ENCODE measurements at regions not wholly inside any gene's neighbourhood (a gene's known extent, or its start where the extent isn't known, plus 50 kb on each side); places are given as distances from the start of the nearest gene placed in this dataset. TPM values are rescaled to one million over a fixed set of nuclear protein-coding genes. Genes with fewer than 3 reads are reported as not detected.

- intact Hi-C loops (cut with micrococcal nuclease): no loop called here
- H3K9me3 ChIP-seq (ENCODE audit: control extremely low read depth in 1 of 3, control insufficient read depth in 2 of 3, insufficient read depth in 1 of 3, low read length in 2 of 3): no peaks in the 10 kb centered on the region
- WGBS (ENCODE audit: insufficient coverage): 93% methylated on average over 4 of the region's 9 CpGs
Observed at GRCh38 chr15:36527235-36528162, 51.9 kb upstream of the CDIN1 start.

GRCh38 chr15:36529296-36530011 lies 50.0 kb upstream of the CDIN1 start:
- Histone ChIP-seq H3K9me3 (ENCODE audit: control extremely low read depth in 1 of 3, control insufficient read depth in 2 of 3, insufficient read depth in 1 of 3, low read length in 2 of 3) (no peaks in the 10 kb centered on the region), H3K27ac (ENCODE audit: low read length in 2 of 2) (no peak overlapping the region), H3K9ac (ENCODE audit: low read length) (no peak overlapping the region), H3K79me2 (ENCODE audit: control insufficient read depth, insufficient read depth, low read length) (no peaks in the 10 kb centered on the region), H3K4me3 (ENCODE audit: control extremely low read depth in 1 of 5, extremely low read depth in 1 of 5, insufficient read depth in 1 of 5, low read depth in 2 of 5, low read length in 4 of 5) (no peak overlapping the region), H3K27me3 (replicated peaks in 1 of 4; ENCODE audit: control extremely low read depth in 1 of 4, control insufficient read depth in 3 of 4, insufficient read depth in 4 of 4, low read length in 3 of 4) (peaks cover 0 to 3% (median 0%) of the 10 kb centered on the region in 4 experiments), H4K20me1 (ENCODE audit: control insufficient read depth, insufficient read depth, low read length, poor library complexity, severe bottlenecking) (no peaks in the 10 kb centered on the region), H3K36me3 (replicated peaks in 1 of 2; ENCODE audit: control extremely low read depth in 1 of 2, control insufficient read depth in 1 of 2, extremely low read depth in 1 of 2, insufficient read depth in 2 of 2, low read length in 1 of 2) (no peaks in the 10 kb centered on the region), H2AFZ (ENCODE audit: insufficient read depth, low read depth, low read length, poor library complexity, severe bottlenecking) (no peak overlapping the region), H3K4me2 (replicated peaks; ENCODE audit: low read depth, low read length, poor library complexity, severe bottlenecking) (no peak overlapping the region), H3K4me1 (ENCODE audit: control insufficient read depth in 2 of 2, insufficient read depth in 2 of 2, low read length in 2 of 2) (no peaks in the 10 kb centered on the region)
- ChIA-PET POLR2A (no interaction called here), CTCF (no interaction called here)
- peak; percentile 72 for ATAC-seq (ENCODE audit: low read depth)
- 88% methylated on average over 6 of the region's 7 CpGs for WGBS (ENCODE audit: insufficient coverage)
- no peak overlapping the region for H3K27ac Mint-ChIP-seq
- peak; percentile 41 for DNase-seq
- intact Hi-C loops (cut with micrococcal nuclease): no loop called here
- TF ChIP-seq EZH2 (IDR thresholded peaks at IDR 0.05; ENCODE audit: borderline replicate concordance, insufficient read depth, low read depth, low read length, poor library complexity, severe bottlenecking): no peak
- TF ChIP-seq, protein P1, sequence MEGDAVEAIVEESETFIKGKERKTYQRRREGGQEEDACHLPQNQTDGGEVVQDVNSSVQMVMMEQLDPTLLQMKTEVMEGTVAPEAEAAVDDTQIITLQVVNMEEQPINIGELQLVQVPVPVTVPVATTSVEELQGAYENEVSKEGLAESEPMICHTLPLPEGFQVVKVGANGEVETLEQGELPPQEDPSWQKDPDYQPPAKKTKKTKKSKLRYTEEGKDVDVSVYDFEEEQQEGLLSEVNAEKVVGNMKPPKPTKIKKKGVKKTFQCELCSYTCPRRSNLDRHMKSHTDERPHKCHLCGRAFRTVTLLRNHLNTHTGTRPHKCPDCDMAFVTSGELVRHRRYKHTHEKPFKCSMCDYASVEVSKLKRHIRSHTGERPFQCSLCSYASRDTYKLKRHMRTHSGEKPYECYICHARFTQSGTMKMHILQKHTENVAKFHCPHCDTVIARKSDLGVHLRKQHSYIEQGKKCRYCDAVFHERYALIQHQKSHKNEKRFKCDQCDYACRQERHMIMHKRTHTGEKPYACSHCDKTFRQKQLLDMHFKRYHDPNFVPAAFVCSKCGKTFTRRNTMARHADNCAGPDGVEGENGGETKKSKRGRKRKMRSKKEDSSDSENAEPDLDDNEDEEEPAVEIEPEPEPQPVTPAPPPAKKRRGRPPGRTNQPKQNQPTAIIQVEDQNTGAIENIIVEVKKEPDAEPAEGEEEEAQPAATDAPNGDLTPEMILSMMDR (IDR thresholded peaks at IDR 0.05): no peak
- no peak overlapping the region for H3K4me3 Mint-ChIP-seq
- H3K4me1 Mint-ChIP-seq: peaks cover 8% of the 10 kb centered on the region
- H3K9me3 Mint-ChIP-seq (ENCODE audit: insufficient read depth): no peaks in the 10 kb centered on the region
- peaks cover 8% of the 10 kb centered on the region for H3K27me3 Mint-ChIP-seq

More at GRCh38 chr15:36527235-36528162, 51.9 kb upstream of the CDIN1 start:
- Histone ChIP-seq H3K4me3 (ENCODE audit: control extremely low read depth in 1 of 5, extremely low read depth in 1 of 5, insufficient read depth in 1 of 5, low read depth in 2 of 5, low read length in 4 of 5) (no peak overlapping the region), H3K9ac (ENCODE audit: low read length) (no peak overlapping the region), H3K27me3 (replicated peaks in 1 of 4; ENCODE audit: control extremely low read depth in 1 of 4, control insufficient read depth in 3 of 4, insufficient read depth in 4 of 4, low read length in 3 of 4) (peaks cover 0 to 3% (median 0%) of the 10 kb centered on the region in 4 experiments), H2AFZ (ENCODE audit: insufficient read depth, low read depth, low read length, poor library complexity, severe bottlenecking) (no peak overlapping the region), H3K4me1 (ENCODE audit: control insufficient read depth in 2 of 2, insufficient read depth in 2 of 2, low read length in 2 of 2) (no peaks in the 10 kb centered on the region), H4K20me1 (ENCODE audit: control insufficient read depth, insufficient read depth, low read length, poor library complexity, severe bottlenecking) (no peaks in the 10 kb centered on the region), H3K79me2 (ENCODE audit: control insufficient read depth, insufficient read depth, low read length) (no peaks in the 10 kb centered on the region), H3K27ac (ENCODE audit: low read length in 2 of 2) (no peak overlapping the region), H3K36me3 (replicated peaks in 1 of 2; ENCODE audit: control extremely low read depth in 1 of 2, control insufficient read depth in 1 of 2, extremely low read depth in 1 of 2, insufficient read depth in 2 of 2, low read length in 1 of 2) (no peaks in the 10 kb centered on the region), H3K4me2 (replicated peaks; ENCODE audit: low read depth, low read length, poor library complexity, severe bottlenecking) (no peak overlapping the region)
- ChIA-PET POLR2A (no interaction called here), CTCF (no interaction called here)
- H3K27me3 Mint-ChIP-seq: peaks cover 8% of the 10 kb centered on the region
- H3K27ac Mint-ChIP-seq: no peak overlapping the region
- no peak for DNase-seq
- H3K4me3 Mint-ChIP-seq: no peak overlapping the region
- H3K9me3 Mint-ChIP-seq (ENCODE audit: insufficient read depth): no peaks in the 10 kb centered on the region
- peaks cover 8% of the 10 kb centered on the region for H3K4me1 Mint-ChIP-seq
- ATAC-seq (ENCODE audit: low read depth): no peak
- no peak for TF ChIP-seq EZH2 (IDR thresholded peaks at IDR 0.05; ENCODE audit: borderline replicate concordance, insufficient read depth, low read depth, low read length, poor library complexity, severe bottlenecking)

Small RNA genes lying in the stretch of these regions (small RNA-seq; reads per million reads assigned to genes)
- gene AC068867.1 (ENCODE audit: insufficient read length, low read depth, low replicate concordance) (not detected), gene MIR4510 (ENCODE audit: insufficient read length, low read depth, low replicate concordance) (not detected)
